SK-N-SH (cell line): ENCODE measurements at regions not wholly inside any gene's neighbourhood (a gene's known extent, or its start where the extent isn't known, plus 50 kb on each side); places are given as distances from the start of the nearest gene placed in this dataset.

Source experiments
- CTCF ChIA-PET: fragments of 300-600, 350-600 bp; formaldehyde crosslinking; extraction: SDS; loops from one replicate; lab custom pipeline; 2021; lab: Yijun Ruan, JAX
- POLR2A ChIA-PET: fragments of 350-600 bp; sonication (Branson Sonifier 250); formaldehyde crosslinking; extraction: SDS; loops from one replicate; lab custom pipeline; 2020; ENCODE audit warnings: antibody characterized with exemption, inconsistent platforms; lab: Yijun Ruan, JAX
- DNase-seq: peaks from one replicate; pipeline ENCODE4 v3.0.0; 2012
- H2AFZ ChIP-seq: fragments of 200-600 bp; sonication (generic); 2 replicates; pipeline ENCODE4 v1.8.1; 2016; ENCODE audit warnings: antibody characterized with exemption, mild to moderate bottlenecking, low read depth
- H3F3A ChIP-seq: fragments of 200-600 bp; sonication (generic); replicated peaks from 2 replicates; pipeline ENCODE3; 2016; ENCODE audit warnings: antibody characterized with exemption, mild to moderate bottlenecking; ENCODE audit not compliant: insufficient read depth
- H3K27ac ChIP-seq, 2 experiments: fragments of 200-500 bp in 1 of 2; fragments of 200-600 bp in 1 of 2; sonication (Bioruptor generic) in 1 of 2; sonication (generic), shearing (Covaris generic) in 1 of 2; 2 replicates each; pipeline versions ENCODE4 v1.5.1 to v1.6.1; 2014 to 2016; ENCODE audit warnings: low read depth in 2 of 2, inconsistent platforms in 1 of 2, low read length in 1 of 2, mild to moderate bottlenecking in 1 of 2, mixed read lengths in 1 of 2
- H3K27me3 ChIP-seq: fragments of 200-600 bp; sonication (generic), shearing (Covaris generic); 2 replicates; pipeline ENCODE4 v1.6.1; 2016; ENCODE audit warnings: mixed run types; ENCODE audit not compliant: insufficient read depth
- H3K36me3 ChIP-seq, 2 experiments: fragments of 200-500 bp in 1 of 2; fragments of 200-600 bp in 1 of 2; sonication (Bioruptor generic) in 1 of 2; sonication (generic) in 1 of 2; replicated peaks in 1 of 2; 2 replicates each; pipeline versions ENCODE3 to v1.5.1; 2014 to 2016; ENCODE audit warnings: low read length in 1 of 2, mild to moderate bottlenecking in 1 of 2; ENCODE audit not compliant: insufficient read depth in 2 of 2, control insufficient read depth in 1 of 2
- H3K4me1 ChIP-seq, 2 experiments: fragments of 200-500 bp in 1 of 2; fragments of 200-600 bp in 1 of 2; sonication (Bioruptor generic) in 1 of 2; sonication (generic), shearing (Covaris generic) in 1 of 2; 2 replicates each; pipeline versions ENCODE4 v1.5.1 to v1.6.1; 2014 to 2016; ENCODE audit warnings: low read depth in 1 of 2, low read length in 1 of 2, mixed run types in 1 of 2; ENCODE audit not compliant: insufficient read depth in 2 of 2, control insufficient read depth in 1 of 2
- H3K4me2 ChIP-seq: fragments of 200-600 bp; sonication (generic), shearing (Covaris generic); 2 replicates; pipeline ENCODE4 v1.6.1; 2017; ENCODE audit warnings: mixed run types
- H3K4me3 ChIP-seq, 2 experiments: fragments of 200-500 bp in 1 of 2; fragments of 200-600 bp in 1 of 2; sonication (Bioruptor generic) in 1 of 2; sonication (generic), shearing (Covaris generic) in 1 of 2; 2 replicates each; pipeline versions ENCODE4 v1.5.1 to v1.8.1; 2014 to 2016; ENCODE audit warnings: low read depth in 2 of 2, inconsistent platforms in 1 of 2, low read length in 1 of 2, mild to moderate bottlenecking in 1 of 2, mixed read lengths in 1 of 2, moderate library complexity in 1 of 2
- H3K79me2 ChIP-seq: fragments of 200-600 bp; sonication (generic); 2 replicates; pipeline ENCODE4 v1.8.1; 2017; ENCODE audit warnings: mild to moderate bottlenecking; ENCODE audit not compliant: insufficient read depth
- H3K9ac ChIP-seq: fragments of 200-600 bp; sonication (generic); 2 replicates; pipeline ENCODE4 v1.6.1; 2017; ENCODE audit warnings: mixed run types
- H3K9me2 ChIP-seq: fragments of 200-600 bp; sonication (generic); 2 replicates; pipeline ENCODE4 v1.6.1; 2017; ENCODE audit warnings: mixed run types
- H3K9me3 ChIP-seq: fragments of 200-600 bp; sonication (generic); 2 replicates; pipeline ENCODE4 v1.6.1; 2017; ENCODE audit warnings: mixed run types, mild to moderate bottlenecking, moderate library complexity
- H4K20me1 ChIP-seq: fragments of 200-600 bp; sonication (generic); 2 replicates; pipeline ENCODE4 v1.6.1; 2017; ENCODE audit warnings: mild to moderate bottlenecking, mixed run types; ENCODE audit not compliant: insufficient read depth
- CHD2 ChIP-seq: fragments of 150-350 bp; IDR thresholded peaks from 2 replicates; pipeline ENCODE4 v1.6.1; 2018; ENCODE audit warnings: low read length; ENCODE audit not compliant: partially characterized antibody
- ELF1 ChIP-seq: IDR thresholded peaks from 2 replicates; pipeline ENCODE4 v1.4.0; 2012
- GATA2 ChIP-seq: sonication (generic); formaldehyde crosslinking; IDR thresholded peaks from 2 replicates; pipeline ENCODE4 v1.5.0; 2020; ENCODE audit warnings: mild to moderate bottlenecking, missing genetic modification reagents
- JUND ChIP-seq: IDR thresholded peaks from 2 replicates; pipeline ENCODE4 v1.4.0; 2012
- MEF2A ChIP-seq: IDR thresholded peaks from 2 replicates; pipeline ENCODE4 v1.4.0; 2012; ENCODE audit warnings: low read depth, borderline replicate concordance
- MXI1 ChIP-seq: IDR thresholded peaks from 2 replicates; pipeline ENCODE4 v1.6.1; 2012; ENCODE audit warnings: mild to moderate bottlenecking, low read depth, low read length, improper control_type of control experiment
- NFIC ChIP-seq: IDR thresholded peaks from 2 replicates; pipeline ENCODE4 v1.4.0; 2012; ENCODE audit warnings: borderline replicate concordance
- NRF1 ChIP-seq: IDR thresholded peaks from 2 replicates; pipeline ENCODE4 v1.6.1; 2012; ENCODE audit warnings: low read depth, mild to moderate bottlenecking, low read length
- POLR2AphosphoS5 ChIP-seq: IDR thresholded peaks from 2 replicates; pipeline ENCODE4 v1.6.1; 2012; ENCODE audit warnings: low read depth, low read length
- RAD21 ChIP-seq: IDR thresholded peaks from 2 replicates; pipeline ENCODE4 v1.6.1; 2012; ENCODE audit warnings: mild to moderate bottlenecking, low read length
- RCOR1 ChIP-seq: fragments of 150-350 bp; IDR thresholded peaks from 2 replicates; pipeline ENCODE4 v1.6.1; 2017; ENCODE audit warnings: antibody characterized with exemption, low read length
- SMC3 ChIP-seq: IDR thresholded peaks from 2 replicates; pipeline ENCODE4 v1.6.1; 2012; ENCODE audit warnings: low read depth, low read length, improper control_type of control experiment
- TCF12 ChIP-seq: IDR thresholded peaks from 2 replicates; pipeline ENCODE4 v1.4.0; 2012
- WGBS: methylation state at CpG from one replicate; pipeline ENCODE4 v1.1.6; 2017; ENCODE audit warnings: low lambda C conversion rate; 5-methylcytosine and 5-hydroxymethylcytosine counted together
- TF ChIP-seq, protein P1 (sequence below): fragments of 150-350 bp; IDR thresholded peaks from 2 replicates; pipeline ENCODE4 v1.6.1; 2016; ENCODE audit warnings: mild to moderate bottlenecking, low read depth, low read length
- TF ChIP-seq, protein P2 (sequence below): IDR thresholded peaks from 2 replicates; pipeline ENCODE4 v1.4.0; 2012; ENCODE audit warnings: low read depth, borderline replicate concordance
- TF ChIP-seq, protein P3 (sequence below): fragments of 200-600 bp; sonication (generic); IDR thresholded peaks from 2 replicates; pipeline ENCODE4 v1.6.1; 2017; ENCODE audit warnings: antibody characterized with exemption, mild to moderate bottlenecking, moderate library complexity
- TF ChIP-seq, protein P4 (sequence below): IDR thresholded peaks from 2 replicates; pipeline ENCODE4; 2012

GRCh38 chr9:107675351-107676259 lies 186.0 kb upstream of the KLF4 start (continued):
- TF ChIP-seq, protein P1, sequence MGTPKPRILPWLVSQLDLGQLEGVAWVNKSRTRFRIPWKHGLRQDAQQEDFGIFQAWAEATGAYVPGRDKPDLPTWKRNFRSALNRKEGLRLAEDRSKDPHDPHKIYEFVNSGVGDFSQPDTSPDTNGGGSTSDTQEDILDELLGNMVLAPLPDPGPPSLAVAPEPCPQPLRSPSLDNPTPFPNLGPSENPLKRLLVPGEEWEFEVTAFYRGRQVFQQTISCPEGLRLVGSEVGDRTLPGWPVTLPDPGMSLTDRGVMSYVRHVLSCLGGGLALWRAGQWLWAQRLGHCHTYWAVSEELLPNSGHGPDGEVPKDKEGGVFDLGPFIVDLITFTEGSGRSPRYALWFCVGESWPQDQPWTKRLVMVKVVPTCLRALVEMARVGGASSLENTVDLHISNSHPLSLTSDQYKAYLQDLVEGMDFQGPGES = no peak
- TF ChIP-seq, protein P2, sequence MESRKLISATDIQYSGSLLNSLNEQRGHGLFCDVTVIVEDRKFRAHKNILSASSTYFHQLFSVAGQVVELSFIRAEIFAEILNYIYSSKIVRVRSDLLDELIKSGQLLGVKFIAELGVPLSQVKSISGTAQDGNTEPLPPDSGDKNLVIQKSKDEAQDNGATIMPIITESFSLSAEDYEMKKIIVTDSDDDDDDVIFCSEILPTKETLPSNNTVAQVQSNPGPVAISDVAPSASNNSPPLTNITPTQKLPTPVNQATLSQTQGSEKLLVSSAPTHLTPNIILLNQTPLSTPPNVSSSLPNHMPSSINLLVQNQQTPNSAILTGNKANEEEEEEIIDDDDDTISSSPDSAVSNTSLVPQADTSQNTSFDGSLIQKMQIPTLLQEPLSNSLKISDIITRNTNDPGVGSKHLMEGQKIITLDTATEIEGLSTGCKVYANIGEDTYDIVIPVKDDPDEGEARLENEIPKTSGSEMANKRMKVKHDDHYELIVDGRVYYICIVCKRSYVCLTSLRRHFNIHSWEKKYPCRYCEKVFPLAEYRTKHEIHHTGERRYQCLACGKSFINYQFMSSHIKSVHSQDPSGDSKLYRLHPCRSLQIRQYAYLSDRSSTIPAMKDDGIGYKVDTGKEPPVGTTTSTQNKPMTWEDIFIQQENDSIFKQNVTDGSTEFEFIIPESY = no peak
- TF ChIP-seq NRF1 (no peak), POLR2AphosphoS5 (no peak)

GRCh38 chr9:107674721-107675277 lies 185.2 kb upstream of the KLF4 start:
- TF ChIP-seq JUND = no peak
- TF ChIP-seq RCOR1 = no peak
- TF ChIP-seq, protein P3, sequence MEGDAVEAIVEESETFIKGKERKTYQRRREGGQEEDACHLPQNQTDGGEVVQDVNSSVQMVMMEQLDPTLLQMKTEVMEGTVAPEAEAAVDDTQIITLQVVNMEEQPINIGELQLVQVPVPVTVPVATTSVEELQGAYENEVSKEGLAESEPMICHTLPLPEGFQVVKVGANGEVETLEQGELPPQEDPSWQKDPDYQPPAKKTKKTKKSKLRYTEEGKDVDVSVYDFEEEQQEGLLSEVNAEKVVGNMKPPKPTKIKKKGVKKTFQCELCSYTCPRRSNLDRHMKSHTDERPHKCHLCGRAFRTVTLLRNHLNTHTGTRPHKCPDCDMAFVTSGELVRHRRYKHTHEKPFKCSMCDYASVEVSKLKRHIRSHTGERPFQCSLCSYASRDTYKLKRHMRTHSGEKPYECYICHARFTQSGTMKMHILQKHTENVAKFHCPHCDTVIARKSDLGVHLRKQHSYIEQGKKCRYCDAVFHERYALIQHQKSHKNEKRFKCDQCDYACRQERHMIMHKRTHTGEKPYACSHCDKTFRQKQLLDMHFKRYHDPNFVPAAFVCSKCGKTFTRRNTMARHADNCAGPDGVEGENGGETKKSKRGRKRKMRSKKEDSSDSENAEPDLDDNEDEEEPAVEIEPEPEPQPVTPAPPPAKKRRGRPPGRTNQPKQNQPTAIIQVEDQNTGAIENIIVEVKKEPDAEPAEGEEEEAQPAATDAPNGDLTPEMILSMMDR = no peak
- no peak for TF ChIP-seq SMC3
- no peak for TF ChIP-seq NFIC
- TF ChIP-seq ELF1 = no peak
- TF ChIP-seq, protein P4, sequence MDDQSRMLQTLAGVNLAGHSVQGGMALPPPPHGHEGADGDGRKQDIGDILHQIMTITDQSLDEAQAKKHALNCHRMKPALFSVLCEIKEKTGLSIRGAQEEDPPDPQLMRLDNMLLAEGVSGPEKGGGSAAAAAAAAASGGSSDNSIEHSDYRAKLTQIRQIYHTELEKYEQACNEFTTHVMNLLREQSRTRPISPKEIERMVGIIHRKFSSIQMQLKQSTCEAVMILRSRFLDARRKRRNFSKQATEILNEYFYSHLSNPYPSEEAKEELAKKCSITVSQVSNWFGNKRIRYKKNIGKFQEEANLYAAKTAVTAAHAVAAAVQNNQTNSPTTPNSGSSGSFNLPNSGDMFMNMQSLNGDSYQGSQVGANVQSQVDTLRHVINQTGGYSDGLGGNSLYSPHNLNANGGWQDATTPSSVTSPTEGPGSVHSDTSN = no peak
- no peak for TF ChIP-seq TCF12
- no peak for TF ChIP-seq RAD21
- TF ChIP-seq MEF2A = no peak
- no peak for TF ChIP-seq CHD2
- TF ChIP-seq GATA2 (CRISPR knock-in tag) = no peak
- TF ChIP-seq MXI1 = no peak
- Histone ChIP-seq H3K9me3 (no peaks in the 10 kb centered on the region), H3K27me3 (no peaks in the 10 kb centered on the region; the same call in 1 of the 2 replicates), H3K36me3 (no peaks in the 10 kb centered on the region), H4K20me1 (no peaks in the 10 kb centered on the region), H3K9ac (no peak overlapping the region), H3K4me3 (no peak overlapping the region), H3F3A (no peaks in the 10 kb centered on the region), H3K9me2 (no peaks in the 10 kb centered on the region), H3K27ac (no peak overlapping the region), H3K4me1 (no peaks in the 10 kb centered on the region), H2AFZ (no peak overlapping the region), H3K4me2 (no peak overlapping the region), H3K79me2 (no peaks in the 10 kb centered on the region)
- 29% methylated on average over 5 of the region's 5 CpGs for WGBS
- ChIA-PET POLR2A (no interaction called here), CTCF (no interaction called here)
- DNase-seq = no peak
